ENCODE measurements at regions not wholly inside any gene's neighbourhood (a gene's known extent, or its start where the extent isn't known, plus 50 kb on each side); places are given as distances from the start of the nearest gene placed in this dataset.

DNA sequence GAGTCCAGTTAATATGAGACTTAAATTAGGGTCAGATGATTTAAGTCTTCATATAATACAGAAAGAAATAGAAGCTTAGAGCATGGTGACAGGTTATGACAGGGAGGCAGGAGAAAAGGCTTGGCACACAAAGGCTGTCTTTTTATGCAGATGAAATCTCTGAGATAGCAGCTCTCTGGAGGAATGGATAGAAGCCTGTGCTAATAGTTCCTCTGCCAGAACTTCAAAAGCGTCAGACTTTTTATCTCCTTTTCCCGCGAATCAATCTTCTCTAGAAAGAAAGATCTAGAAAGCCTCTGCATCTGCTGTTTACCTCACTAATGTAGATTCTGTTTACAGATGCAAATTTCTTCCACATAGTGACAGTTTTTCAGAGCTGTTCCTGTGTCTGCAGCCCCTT is 1106.2 kb downstream of the XPNPEP1 start:
- Histone ChIP-seq H3K4me3 (no peak overlapping the region), H3K9me3 (ENCODE audit: low read depth, low read length) (no peaks in the 10 kb centered on the region), H3K9ac (ENCODE audit: insufficient read length) (no peak overlapping the region), H3K27ac (no peak overlapping the region), H3K36me3 (ENCODE audit: insufficient read depth, low read length) (no peaks in the 10 kb centered on the region)
- TF ChIP-seq EZH2 (IDR thresholded peaks at IDR 0.05), result no peak
- no peak for TF ChIP-seq POLR2AphosphoS5 (IDR thresholded peaks at IDR 0.05; ENCODE audit: borderline replicate concordance, low read depth, low read length)
- no peak for TF ChIP-seq FOXP2 (optimal IDR thresholded peaks at IDR 0.05; ENCODE audit: control extremely low read depth, extremely low read length, insufficient read depth)
- DNase-seq (ENCODE audit: low read depth, low spot score), result no peak

GRCh38 chr10:108812906-108813305 is 1110.4 kb downstream of the XPNPEP1 start:
- no peak overlapping the region for H3K9ac ChIP-seq (ENCODE audit: insufficient read length)
- peak overlapping the region; percentile 76 for H3K27ac ChIP-seq

DNA sequence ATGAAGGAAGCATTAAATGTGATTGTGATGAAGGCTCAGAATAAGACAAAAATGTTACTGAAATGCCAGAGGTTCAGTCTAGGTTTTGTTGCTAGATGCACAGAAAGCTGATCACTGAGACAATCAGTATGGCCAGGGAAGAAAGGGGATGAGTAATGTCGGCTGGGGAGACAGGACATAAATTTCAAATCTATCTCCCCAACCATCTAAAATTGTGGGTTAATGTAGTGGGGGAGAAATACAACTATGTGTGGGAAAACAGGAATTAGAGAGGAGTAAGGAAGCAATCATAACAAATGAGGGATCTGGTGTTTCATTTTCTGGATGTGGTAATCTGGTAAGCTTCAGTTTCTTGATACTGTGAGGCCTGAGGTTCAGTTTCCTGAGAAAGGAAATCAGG is 1111.0 kb downstream of the XPNPEP1 start:
- no peaks in the 10 kb centered on the region for H3K9me3 ChIP-seq (ENCODE audit: low read depth, low read length)
- TF ChIP-seq FOXP2 (optimal IDR thresholded peaks at IDR 0.05; ENCODE audit: control extremely low read depth, extremely low read length, insufficient read depth) (no peak), POLR2AphosphoS5 (IDR thresholded peaks at IDR 0.05; ENCODE audit: borderline replicate concordance, low read depth, low read length) (no peak), EZH2 (IDR thresholded peaks at IDR 0.05) (no peak)
- no peaks in the 10 kb centered on the region for H3K36me3 ChIP-seq (ENCODE audit: insufficient read depth, low read length)
- no peak overlapping the region for H3K9ac ChIP-seq (ENCODE audit: insufficient read length)
- H3K4me3 ChIP-seq, result peak overlapping the region; percentile 19; the same call in 1 of the 2 replicates
- no peak for DNase-seq (ENCODE audit: low read depth, low spot score)
- H3K27ac ChIP-seq, result peak overlapping the region; percentile 76

More at GRCh38 chr10:108812906-108813305, 1110.4 kb downstream of the XPNPEP1 start:
- H3K36me3 ChIP-seq (ENCODE audit: insufficient read depth, low read length), result no peaks in the 10 kb centered on the region
- H3K4me3 ChIP-seq, result peak overlapping the region; percentile 19; the same call in 1 of the 2 replicates
- H3K9me3 ChIP-seq (ENCODE audit: low read depth, low read length), result no peaks in the 10 kb centered on the region
- TF ChIP-seq POLR2AphosphoS5 (IDR thresholded peaks at IDR 0.05; ENCODE audit: borderline replicate concordance, low read depth, low read length) (no peak; the same call in 1 of the 2 replicates), EZH2 (IDR thresholded peaks at IDR 0.05) (no peak), FOXP2 (optimal IDR thresholded peaks at IDR 0.05; ENCODE audit: control extremely low read depth, extremely low read length, insufficient read depth) (no peak)
- DNase-seq (ENCODE audit: low read depth, low spot score), result peak; percentile 55

GRCh38 chr10:108808228-108808627 is 1115.1 kb downstream of the XPNPEP1 start:
- Histone ChIP-seq H3K9ac (ENCODE audit: insufficient read length) (no peak overlapping the region), H3K27ac (no peak overlapping the region), H3K4me3 (no peak overlapping the region), H3K9me3 (ENCODE audit: low read depth, low read length) (no peaks in the 10 kb centered on the region), H3K36me3 (ENCODE audit: insufficient read depth, low read length) (no peaks in the 10 kb centered on the region)
- TF ChIP-seq POLR2AphosphoS5 (IDR thresholded peaks at IDR 0.05; ENCODE audit: borderline replicate concordance, low read depth, low read length) (no peak), EZH2 (IDR thresholded peaks at IDR 0.05) (no peak), FOXP2 (optimal IDR thresholded peaks at IDR 0.05; ENCODE audit: control extremely low read depth, extremely low read length, insufficient read depth) (no peak)
- no peak for DNase-seq (ENCODE audit: low read depth, low spot score)

GRCh38 chr10:108801775-108802517 is 1121.4 kb downstream of the XPNPEP1 start:
- no peak overlapping the region for H3K4me3 ChIP-seq
- no peaks in the 10 kb centered on the region for H3K36me3 ChIP-seq (ENCODE audit: insufficient read depth, low read length)
- no peak overlapping the region for H3K27ac ChIP-seq
- H3K9me3 ChIP-seq (ENCODE audit: low read depth, low read length), result no peaks in the 10 kb centered on the region
- H3K9ac ChIP-seq (ENCODE audit: insufficient read length), result no peak overlapping the region
- no peak for TF ChIP-seq POLR2AphosphoS5 (IDR thresholded peaks at IDR 0.05; ENCODE audit: borderline replicate concordance, low read depth, low read length)
- TF ChIP-seq FOXP2 (optimal IDR thresholded peaks at IDR 0.05; ENCODE audit: control extremely low read depth, extremely low read length, insufficient read depth), result no peak
- TF ChIP-seq EZH2 (IDR thresholded peaks at IDR 0.05), result no peak
- DNase-seq (ENCODE audit: low read depth, low spot score), result no peak

- DNase-seq (ENCODE audit: low read depth, low spot score), result no peak
- Histone ChIP-seq H3K36me3 (ENCODE audit: insufficient read depth, low read length) (no peaks in the 10 kb centered on the region), H3K9me3 (ENCODE audit: low read depth, low read length) (no peaks in the 10 kb centered on the region), H3K4me3 (no peak overlapping the region), H3K9ac (ENCODE audit: insufficient read length) (no peak overlapping the region), H3K27ac (no peak overlapping the region)
- no peak for TF ChIP-seq FOXP2 (optimal IDR thresholded peaks at IDR 0.05; ENCODE audit: control extremely low read depth, extremely low read length, insufficient read depth)
- TF ChIP-seq POLR2AphosphoS5 (IDR thresholded peaks at IDR 0.05; ENCODE audit: borderline replicate concordance, low read depth, low read length), result no peak
- no peak for TF ChIP-seq EZH2 (IDR thresholded peaks at IDR 0.05)
Measured at GRCh38 chr10:108801220-108801619, 1122.1 kb downstream of the XPNPEP1 start.

DNA sequence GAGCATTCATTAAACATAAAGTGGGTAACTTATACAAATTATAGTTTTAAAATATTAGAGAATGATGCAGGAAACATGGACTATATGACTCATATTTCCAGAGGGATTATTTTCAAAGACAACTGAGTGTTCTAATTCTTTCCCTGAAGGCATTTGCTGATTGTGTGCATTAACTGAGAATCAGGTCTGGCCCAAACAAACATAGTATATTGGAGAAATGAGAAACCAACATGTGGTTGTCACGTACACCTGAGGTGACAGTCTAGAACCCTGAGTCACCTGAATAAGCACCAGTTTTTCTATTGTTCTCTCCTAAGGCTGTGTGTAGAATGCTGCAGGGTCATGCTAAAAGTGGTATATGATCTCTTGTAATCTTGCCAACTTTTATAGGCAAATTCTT is 1125.7 kb downstream of the XPNPEP1 start:
- H3K9ac ChIP-seq (ENCODE audit: insufficient read length), result no peak overlapping the region
- TF ChIP-seq FOXP2 (optimal IDR thresholded peaks at IDR 0.05; ENCODE audit: control extremely low read depth, extremely low read length, insufficient read depth) (no peak), POLR2AphosphoS5 (IDR thresholded peaks at IDR 0.05; ENCODE audit: borderline replicate concordance, low read depth, low read length) (no peak), EZH2 (IDR thresholded peaks at IDR 0.05) (no peak)
- H3K4me3 ChIP-seq, result no peak overlapping the region
- H3K27ac ChIP-seq, result no peak overlapping the region
- H3K36me3 ChIP-seq (ENCODE audit: insufficient read depth, low read length), result no peaks in the 10 kb centered on the region
- H3K9me3 ChIP-seq (ENCODE audit: low read depth, low read length), result no peaks in the 10 kb centered on the region
- no peak for DNase-seq (ENCODE audit: low read depth, low spot score)

GRCh38 chr10:108791794-108792474 is 1131.4 kb downstream of the XPNPEP1 start:
- H3K4me3 ChIP-seq, result no peak overlapping the region
- no peak for DNase-seq (ENCODE audit: low read depth, low spot score)
- H3K9ac ChIP-seq (ENCODE audit: insufficient read length), result no peak overlapping the region
- H3K27ac ChIP-seq, result no peak overlapping the region
- H3K9me3 ChIP-seq (ENCODE audit: low read depth, low read length), result no peaks in the 10 kb centered on the region
- TF ChIP-seq FOXP2 (optimal IDR thresholded peaks at IDR 0.05; ENCODE audit: control extremely low read depth, extremely low read length, insufficient read depth) (no peak), POLR2AphosphoS5 (IDR thresholded peaks at IDR 0.05; ENCODE audit: borderline replicate concordance, low read depth, low read length) (no peak), EZH2 (IDR thresholded peaks at IDR 0.05) (no peak)
- H3K36me3 ChIP-seq (ENCODE audit: insufficient read depth, low read length), result no peaks in the 10 kb centered on the region

Measured in SK-N-MC (cell line).